ENCODE measurements at regions not wholly inside any gene's neighbourhood (a gene's known extent, or its start where the extent isn't known, plus 50 kb on each side); places are given as distances from the start of the nearest gene placed in this dataset.
A peak's percentile ranks its signal among the peaks of the same experiment; 100 is the strongest.

DNA sequence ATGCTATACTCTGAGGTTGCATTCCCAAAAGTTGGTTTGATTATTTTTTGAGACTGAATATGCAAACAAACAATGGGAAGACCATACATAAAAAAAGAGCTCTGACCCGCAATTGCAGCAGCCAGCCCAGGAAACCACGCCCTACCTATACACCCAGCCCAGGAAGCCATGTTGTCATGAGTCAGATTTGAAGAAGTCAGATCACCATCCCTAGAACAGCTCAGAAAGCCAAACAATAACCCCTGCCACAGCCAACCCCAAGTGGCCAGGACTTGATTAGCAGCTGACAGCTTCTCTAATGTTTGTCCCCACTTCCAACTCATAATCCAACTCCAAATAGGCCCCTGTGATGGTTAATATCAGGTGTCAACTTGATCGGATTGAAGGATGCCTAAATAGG, 621.9 kb downstream of the NPHP4 start:
- H2AFZ ChIP-seq (replicated peaks), result no peak overlapping the region
- H3K4me2 ChIP-seq, result no peak overlapping the region
- H3K4me3 Mint-ChIP-seq, result no peak overlapping the region
- no peaks in the 10 kb centered on the region for H3K27me3 ChIP-seq
- no peak for DNase-seq (ENCODE audit: low spot score)
- no peaks in the 10 kb centered on the region for H4K20me1 ChIP-seq (ENCODE audit: low read depth)
- peaks cover 20% of the 10 kb centered on the region for H3K4me1 Mint-ChIP-seq
- no peaks in the 10 kb centered on the region for H3K79me2 ChIP-seq (ENCODE audit: low read depth)
- H3K9me3 Mint-ChIP-seq, result peaks cover 11% of the 10 kb centered on the region
- H3K27ac ChIP-seq, result no peak overlapping the region
- no peak overlapping the region for H3K9ac ChIP-seq
- H3K27ac Mint-ChIP-seq, result no peak overlapping the region
- H3K27me3 Mint-ChIP-seq (ENCODE audit: insufficient read depth, low read depth), result peaks cover 2% of the 10 kb centered on the region
- H3K4me1 ChIP-seq, result peaks cover 15% of the 10 kb centered on the region
- no peak overlapping the region for H3K4me3 ChIP-seq
- H3K36me3 Mint-ChIP-seq, result no peaks in the 10 kb centered on the region
- TF ChIP-seq EZH2 (IDR thresholded peaks at IDR 0.05) (no peak), EZH2phosphoT487 (IDR thresholded peaks at IDR 0.05) (no peak)
- TF ChIP-seq, protein P1, sequence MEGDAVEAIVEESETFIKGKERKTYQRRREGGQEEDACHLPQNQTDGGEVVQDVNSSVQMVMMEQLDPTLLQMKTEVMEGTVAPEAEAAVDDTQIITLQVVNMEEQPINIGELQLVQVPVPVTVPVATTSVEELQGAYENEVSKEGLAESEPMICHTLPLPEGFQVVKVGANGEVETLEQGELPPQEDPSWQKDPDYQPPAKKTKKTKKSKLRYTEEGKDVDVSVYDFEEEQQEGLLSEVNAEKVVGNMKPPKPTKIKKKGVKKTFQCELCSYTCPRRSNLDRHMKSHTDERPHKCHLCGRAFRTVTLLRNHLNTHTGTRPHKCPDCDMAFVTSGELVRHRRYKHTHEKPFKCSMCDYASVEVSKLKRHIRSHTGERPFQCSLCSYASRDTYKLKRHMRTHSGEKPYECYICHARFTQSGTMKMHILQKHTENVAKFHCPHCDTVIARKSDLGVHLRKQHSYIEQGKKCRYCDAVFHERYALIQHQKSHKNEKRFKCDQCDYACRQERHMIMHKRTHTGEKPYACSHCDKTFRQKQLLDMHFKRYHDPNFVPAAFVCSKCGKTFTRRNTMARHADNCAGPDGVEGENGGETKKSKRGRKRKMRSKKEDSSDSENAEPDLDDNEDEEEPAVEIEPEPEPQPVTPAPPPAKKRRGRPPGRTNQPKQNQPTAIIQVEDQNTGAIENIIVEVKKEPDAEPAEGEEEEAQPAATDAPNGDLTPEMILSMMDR (IDR thresholded peaks at IDR 0.05), result no peak
- H3K36me3 ChIP-seq, result no peaks in the 10 kb centered on the region
- H3K9me3 ChIP-seq (ENCODE audit: low read depth), result no peaks in the 10 kb centered on the region
- H3F3A ChIP-seq (ENCODE audit: low read depth), result peaks cover 2% of the 10 kb centered on the region

GRCh38 chr1:5369223-5369622, 623.0 kb downstream of the NPHP4 start:
- TF ChIP-seq EZH2phosphoT487 (IDR thresholded peaks at IDR 0.05), result no peak
- no peak for TF ChIP-seq EZH2 (IDR thresholded peaks at IDR 0.05)
- TF ChIP-seq, protein P1 (IDR thresholded peaks at IDR 0.05), result no peak
- Histone ChIP-seq H3K4me3 (no peak overlapping the region), H3K4me2 (no peak overlapping the region), H3K9me3 (ENCODE audit: low read depth) (no peaks in the 10 kb centered on the region), H2AFZ (replicated peaks) (no peak overlapping the region), H4K20me1 (ENCODE audit: low read depth) (no peaks in the 10 kb centered on the region), H3K79me2 (ENCODE audit: low read depth) (no peaks in the 10 kb centered on the region), H3K9ac (no peak overlapping the region), H3K36me3 (no peaks in the 10 kb centered on the region), H3K4me1 (peaks cover 15% of the 10 kb centered on the region), H3K27me3 (no peaks in the 10 kb centered on the region), H3F3A (ENCODE audit: low read depth) (peaks cover 2% of the 10 kb centered on the region), H3K27ac (no peak overlapping the region)
- H3K4me3 Mint-ChIP-seq, result no peak overlapping the region
- H3K36me3 Mint-ChIP-seq, result no peaks in the 10 kb centered on the region
- DNase-seq (ENCODE audit: low spot score), result no peak
- peaks cover 28% of the 10 kb centered on the region for H3K4me1 Mint-ChIP-seq
- peaks cover 15% of the 10 kb centered on the region for H3K9me3 Mint-ChIP-seq
- peaks cover 2% of the 10 kb centered on the region for H3K27me3 Mint-ChIP-seq (ENCODE audit: insufficient read depth, low read depth)
- no peak overlapping the region for H3K27ac Mint-ChIP-seq

DNA sequence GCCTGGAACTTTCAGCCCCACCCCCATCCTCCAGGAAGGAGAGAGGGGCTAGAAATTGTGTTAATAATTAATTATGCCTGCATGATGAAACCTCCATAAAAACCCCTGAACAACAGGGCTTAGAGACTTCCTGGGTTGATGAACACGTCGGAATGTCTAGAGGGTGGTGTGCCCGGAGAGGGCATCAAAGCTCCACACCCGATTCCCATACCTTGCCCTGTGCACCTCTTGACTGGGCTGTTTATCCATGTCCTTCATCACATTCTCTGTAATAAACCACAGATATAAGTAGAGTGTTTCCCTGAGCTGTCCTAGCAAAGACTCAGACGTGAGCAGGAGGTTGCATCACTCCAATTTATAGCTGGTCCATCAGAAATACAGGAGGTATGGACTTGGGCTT, 624.0 kb downstream of the NPHP4 start:
- Histone ChIP-seq H4K20me1 (ENCODE audit: low read depth) (no peaks in the 10 kb centered on the region), H3F3A (ENCODE audit: low read depth) (peaks cover 2% of the 10 kb centered on the region), H3K4me2 (peak overlapping the region; percentile 57), H3K9me3 (ENCODE audit: low read depth) (no peaks in the 10 kb centered on the region), H3K79me2 (ENCODE audit: low read depth) (no peaks in the 10 kb centered on the region), H3K36me3 (no peaks in the 10 kb centered on the region), H3K27ac (peak overlapping the region; percentile 13), H3K27me3 (no peaks in the 10 kb centered on the region), H2AFZ (replicated peaks) (no peak overlapping the region), H3K4me3 (no peak overlapping the region), H3K4me1 (peaks cover 15% of the 10 kb centered on the region), H3K9ac (no peak overlapping the region)
- Mint-ChIP-seq H3K36me3 (no peaks in the 10 kb centered on the region), H3K27me3 (ENCODE audit: insufficient read depth, low read depth) (peaks cover 2% of the 10 kb centered on the region), H3K27ac (peak overlapping the region; percentile 5), H3K4me1 (peaks cover 28% of the 10 kb centered on the region), H3K4me3 (no peak overlapping the region), H3K9me3 (peaks cover 8% of the 10 kb centered on the region)
- DNase-seq (ENCODE audit: low spot score), result no peak
- TF ChIP-seq, protein P1 (IDR thresholded peaks at IDR 0.05), result no peak
- TF ChIP-seq EZH2 (IDR thresholded peaks at IDR 0.05), result no peak
- TF ChIP-seq EZH2phosphoT487 (IDR thresholded peaks at IDR 0.05), result no peak

Measured in neural progenitor cell (in vitro differentiated cells).